BE2C (cell line): ENCODE measurements at regions not wholly inside any gene's neighbourhood (a gene's known extent, or its start where the extent isn't known, plus 50 kb on each side); places are given as distances from the start of the nearest gene placed in this dataset.

Experiments
- DNase-seq: peaks from one replicate; pipeline ENCODE4 v3.0.0-alpha.2; 2020
- H3K27me3 ChIP-seq: fragments of 250-450 bp; sonication (Bioruptor Pico); 2 replicates; pipeline ENCODE4 v1.5.1; 2020; ENCODE audit warnings: mild to moderate bottlenecking
- H3K36me3 ChIP-seq: fragments of 250-450 bp; sonication (Bioruptor Pico); 2 replicates; pipeline ENCODE4 v1.5.1; 2020; ENCODE audit warnings: mild to moderate bottlenecking
- H3K4me1 ChIP-seq: fragments of 250-450 bp; sonication (Bioruptor Pico); 2 replicates; pipeline ENCODE4 v1.5.1; 2020
- H3K4me3 ChIP-seq: 2 replicates; pipeline ENCODE4 v1.5.1; 2011; ENCODE audit warnings: low read depth, low read length
- H3K9me3 ChIP-seq: fragments of 250-450 bp; sonication (Bioruptor Pico); 2 replicates; pipeline ENCODE4 v1.5.1; 2020
- CTCF ChIP-seq: IDR thresholded peaks from 2 replicates; pipeline ENCODE4 v1.5.1; 2012; ENCODE audit warnings: mild to moderate bottlenecking, low read depth, low read length

DNA sequence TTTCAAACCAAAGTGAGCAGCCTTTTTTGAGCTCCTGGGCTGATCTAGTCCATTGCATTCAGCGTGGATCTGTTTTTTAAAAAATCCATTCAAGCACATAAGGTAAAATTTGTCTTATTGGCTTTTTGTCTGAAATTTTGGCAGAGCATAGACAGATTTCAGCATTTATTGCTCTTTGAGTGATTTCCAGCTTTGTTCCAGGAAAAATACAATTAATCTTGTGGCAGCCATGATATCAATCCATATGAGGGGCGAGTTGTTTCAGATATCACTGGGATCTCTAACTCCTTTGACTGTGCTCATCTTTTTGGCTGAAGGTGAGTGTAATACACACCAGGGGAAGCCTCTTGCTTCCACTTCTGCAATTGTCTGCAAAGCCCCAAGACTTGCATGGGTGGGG lies 523.9 kb downstream of the SLC4A3 start:
- H3K9me3 ChIP-seq: no peaks in the 10 kb centered on the region
- TF ChIP-seq CTCF: no peak

DNA sequence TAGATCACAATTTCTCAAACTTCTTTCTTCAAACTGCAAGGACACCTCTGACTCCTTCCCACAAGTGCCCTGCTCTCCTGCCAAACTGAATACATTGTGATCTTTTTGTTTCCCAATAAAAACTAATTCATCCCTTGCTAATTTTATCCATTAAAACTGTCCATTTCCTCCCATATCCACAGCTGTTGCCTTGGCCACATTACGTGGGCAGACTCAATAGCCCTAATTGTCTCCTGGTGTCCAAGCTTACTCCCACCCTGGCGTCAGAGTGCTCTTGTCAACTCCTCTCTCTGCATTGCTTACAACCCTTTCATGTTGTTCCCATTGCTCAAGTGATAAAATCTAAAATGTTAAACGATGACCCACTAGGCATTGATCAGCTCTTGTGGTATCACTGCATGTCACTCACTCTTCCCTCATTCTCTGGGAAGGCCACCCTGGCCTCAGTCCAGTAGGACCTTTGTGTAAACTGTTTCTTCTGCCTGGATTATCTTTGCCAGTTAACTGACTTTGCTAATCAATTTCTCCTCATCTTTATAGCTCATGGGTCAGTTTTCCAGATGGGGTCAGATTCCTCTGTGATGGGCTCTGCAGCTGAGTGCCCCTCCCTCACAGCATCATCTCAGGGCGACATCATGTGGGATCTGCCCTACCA lies 525.0 kb downstream of the SLC4A3 start:
- Histone ChIP-seq H3K9me3 (no peaks in the 10 kb centered on the region), H3K4me3 (no peak overlapping the region), H3K4me1 (no peaks in the 10 kb centered on the region), H3K27me3 (no peaks in the 10 kb centered on the region), H3K36me3 (no peaks in the 10 kb centered on the region)
- TF ChIP-seq CTCF: no peak
- DNase-seq: no peak

More for the DNA sequence above, 523.9 kb downstream of the SLC4A3 start:
- Histone ChIP-seq H3K27me3 (no peaks in the 10 kb centered on the region), H3K4me1 (no peaks in the 10 kb centered on the region), H3K4me3 (no peak overlapping the region), H3K36me3 (no peaks in the 10 kb centered on the region)
- DNase-seq: no peak

GRCh38 chr2:220153118-220153517 lies 525.7 kb downstream of the SLC4A3 start:
- no peaks in the 10 kb centered on the region for H3K9me3 ChIP-seq
- H3K4me3 ChIP-seq: no peak overlapping the region
- H3K4me1 ChIP-seq: no peaks in the 10 kb centered on the region
- no peak for TF ChIP-seq CTCF
- H3K27me3 ChIP-seq: no peaks in the 10 kb centered on the region
- no peak for DNase-seq
- H3K36me3 ChIP-seq: no peaks in the 10 kb centered on the region

DNA sequence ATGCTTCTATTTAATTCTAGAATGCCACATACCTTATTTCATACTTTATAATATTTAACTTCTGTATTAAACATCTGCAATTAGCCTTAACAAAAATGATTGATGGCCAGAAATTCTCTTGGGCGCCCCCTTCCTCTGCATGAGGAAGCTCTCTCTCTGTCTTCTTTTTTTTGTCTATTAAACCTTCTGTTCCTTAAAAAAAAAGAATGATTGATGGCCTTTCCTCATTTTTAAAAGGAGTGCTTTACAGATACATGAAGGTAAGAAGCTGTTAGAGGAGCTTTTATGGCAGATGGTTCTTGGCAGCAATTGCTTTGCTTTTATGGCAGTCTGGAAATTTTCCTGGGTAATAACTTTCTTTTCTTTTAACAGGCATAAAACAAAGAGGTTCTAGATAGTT lies 526.9 kb downstream of the SLC4A3 start:
- 0 out of 2 replicates have a peak, but pooled peaks have one; percentile 5 for TF ChIP-seq CTCF

DNA sequence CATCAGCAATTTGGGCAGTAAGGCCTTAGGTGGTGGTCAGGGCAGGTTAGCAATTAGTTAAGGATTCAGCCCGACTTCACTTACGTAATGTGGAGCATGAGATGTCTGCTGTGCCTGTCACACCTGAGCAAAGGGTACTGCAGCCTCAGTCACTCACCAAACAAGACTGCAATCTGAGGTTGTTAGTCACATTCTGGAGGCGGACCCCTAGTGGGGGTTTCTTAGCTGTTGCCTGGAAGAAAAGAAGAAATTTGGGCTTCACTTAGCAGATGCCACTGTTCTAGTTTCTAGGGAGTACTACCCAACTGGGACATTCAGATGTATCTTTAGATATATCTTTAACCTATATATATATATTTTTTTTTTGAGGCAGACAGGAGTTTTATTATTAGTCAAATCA lies 529.9 kb downstream of the SLC4A3 start:
- no peak for TF ChIP-seq CTCF
- Histone ChIP-seq H3K9me3 (no peaks in the 10 kb centered on the region), H3K4me1 (no peaks in the 10 kb centered on the region), H3K4me3 (no peak overlapping the region), H3K27me3 (no peaks in the 10 kb centered on the region), H3K36me3 (no peaks in the 10 kb centered on the region)
- no peak for DNase-seq

More for the DNA sequence above, 526.9 kb downstream of the SLC4A3 start:
- no peaks in the 10 kb centered on the region for H3K4me1 ChIP-seq
- H3K4me3 ChIP-seq: no peak overlapping the region
- no peaks in the 10 kb centered on the region for H3K36me3 ChIP-seq
- H3K9me3 ChIP-seq: no peaks in the 10 kb centered on the region
- no peak for DNase-seq
- H3K27me3 ChIP-seq: no peaks in the 10 kb centered on the region

DNA sequence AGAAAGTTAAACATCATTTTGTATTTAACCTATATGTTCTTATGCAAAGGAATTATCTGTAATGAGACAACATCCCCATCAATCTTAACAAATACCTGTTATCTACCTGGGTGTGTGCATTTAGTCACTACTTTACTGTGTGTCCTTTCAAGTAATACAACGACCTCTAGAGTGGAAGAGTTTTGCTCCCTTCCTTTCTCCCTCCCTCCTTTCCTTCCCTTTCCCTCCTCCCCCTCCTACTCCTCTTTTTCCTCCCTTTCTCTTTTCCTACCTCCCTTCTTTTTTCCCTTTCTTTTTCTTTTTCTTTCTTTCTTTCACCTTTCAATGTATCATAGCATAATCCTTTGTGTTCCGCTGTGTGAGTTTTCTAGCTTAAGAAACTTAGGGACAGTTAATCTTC lies 532.3 kb downstream of the SLC4A3 start:
- Histone ChIP-seq H3K4me3 (no peak overlapping the region), H3K27me3 (no peaks in the 10 kb centered on the region)
- no peak for TF ChIP-seq CTCF

More for the DNA sequence above, 532.3 kb downstream of the SLC4A3 start:
- Histone ChIP-seq H3K36me3 (no peaks in the 10 kb centered on the region), H3K9me3 (no peaks in the 10 kb centered on the region), H3K4me1 (no peaks in the 10 kb centered on the region)
- DNase-seq: no peak
